Panc1 (cell line): ENCODE measurements at regions not wholly inside any gene's neighbourhood (a gene's known extent, or its start where the extent isn't known, plus 50 kb on each side); places are given as distances from the start of the nearest gene placed in this dataset.

Experiments
- ATAC-seq: fragments of 200-7000 bp; cut with Tn5 transposase; 2 replicates; pipeline ENCODE4 v1.9.1; 2020; ENCODE audit warnings: mild to moderate bottlenecking, moderate library complexity
- BruUV-seq: library from RNA; stranded (reverse); fragments of 400-500 nt; replicated peaks from 2 replicates; lab custom pipeline; 2021; lab: Mats Ljungman, UMichigan
- CTCF ChIA-PET: fragments of 300-600 bp; sonication (Branson Sonifier 250); formaldehyde crosslinking; loops from one replicate; lab custom pipeline; 2022; ENCODE audit warnings: antibody characterized with exemption; lab: Charles Lee
- POLR2A ChIA-PET: fragments of 300-600 bp; sonication (Branson Sonifier 250); formaldehyde crosslinking; loops from one replicate; lab custom pipeline; 2022; ENCODE audit warnings: antibody characterized with exemption; lab: Charles Lee
- DNase-seq: peaks from one replicate; pipeline ENCODE4 v3.0.0-alpha.2; 2010; ENCODE audit warnings: low read depth, low spot score
- H3K27ac ChIP-seq: 2 replicates; pipeline ENCODE4 v1.5.1; 2011; ENCODE audit warnings: mild to moderate bottlenecking, low read length, inconsistent platforms
- H3K27me3 ChIP-seq: fragments of 200-500 bp; sonication (Bioruptor generic); 2 replicates; pipeline ENCODE4 v1.6.0; 2014; ENCODE audit warnings: low read length, inconsistent platforms; ENCODE audit not compliant: control insufficient read depth, insufficient read depth
- H3K36me3 ChIP-seq: fragments of 200-500 bp; sonication (Bioruptor generic); 2 replicates; pipeline ENCODE4 v1.5.1; 2014; ENCODE audit warnings: inconsistent platforms, mild to moderate bottlenecking, low read length, moderate library complexity; ENCODE audit not compliant: control insufficient read depth, insufficient read depth
- H3K4me1 ChIP-seq: 2 replicates; pipeline ENCODE4 v1.5.1; 2011; ENCODE audit warnings: inconsistent platforms, mild to moderate bottlenecking, low read length, moderate library complexity; ENCODE audit not compliant: control insufficient read depth, insufficient read depth
- H3K4me3 ChIP-seq, 2 experiments: 2 replicates each; pipeline ENCODE4 v1.5.1; 2011 to 2012; ENCODE audit warnings: low read depth in 2 of 2, low read length in 2 of 2, mild to moderate bottlenecking in 2 of 2, inconsistent platforms in 1 of 2, moderate library complexity in 1 of 2
- H3K9me3 ChIP-seq: fragments of 200-500 bp; sonication (Bioruptor generic); 2 replicates; pipeline ENCODE4 v1.5.1; 2014; ENCODE audit warnings: low read depth, mild to moderate bottlenecking, inconsistent platforms, low read length, moderate library complexity; ENCODE audit not compliant: control insufficient read depth, insufficient read depth
- CTCF ChIP-seq: fragments of 450-650 bp; IDR thresholded peaks from 2 replicates; pipeline ENCODE4 v1.5.1; 2017; ENCODE audit warnings: mild to moderate bottlenecking
- POLR2AphosphoS5 ChIP-seq: IDR thresholded peaks from 2 replicates; pipeline ENCODE4 v1.6.1; 2012; ENCODE audit warnings: mild to moderate bottlenecking, low read depth, low read length, moderate library complexity
- REST ChIP-seq, 2 experiments: IDR thresholded peaks; 2 replicates each; pipeline ENCODE4 v1.6.1; 2011 to 2012; ENCODE audit warnings: low read depth in 2 of 2, control low read depth in 1 of 2, low read length in 1 of 2, mild to moderate bottlenecking in 1 of 2, moderate library complexity in 1 of 2; ENCODE audit not compliant: insufficient read depth in 1 of 2
- SIN3A ChIP-seq: IDR thresholded peaks from 2 replicates; pipeline ENCODE4 v1.6.1; 2012; ENCODE audit warnings: low read depth, mild to moderate bottlenecking, low read length, moderate library complexity, borderline replicate concordance; ENCODE audit not compliant: insufficient read depth
- TCF7L2 ChIP-seq: IDR thresholded peaks from 2 replicates; pipeline ENCODE4 v1.6.1; 2011; ENCODE audit warnings: mild to moderate bottlenecking, low read depth, low read length, inconsistent platforms
- in situ Hi-C: cut with HindIII; loops from 2 replicates; pipeline ENCODE4 v1.10.0; 2016; ENCODE audit warnings: low sequenced_read_pairs, low pct_unique_long_range_greater_than_20kb
- intact Hi-C: fragments of 100-400 bp; cut with micrococcal nuclease; formaldehyde crosslinking; loops from one replicate; pipeline ENCODE4 v1.10.0; 2022; ENCODE audit not compliant: unreplicated experiment

GRCh38 chr17:77801545-77802332, 156.8 kb upstream of the TNRC6C start:
- Histone ChIP-seq H3K27ac (no peak overlapping the region), H3K27me3 (peaks cover 14% of the 10 kb centered on the region), H3K4me1 (no peaks in the 10 kb centered on the region), H3K4me3 (no peak overlapping the region), H3K9me3 (no peaks in the 10 kb centered on the region), H3K36me3 (no peaks in the 10 kb centered on the region)
- BruUV-seq, result no TSS peak
- ChIA-PET CTCF (no interaction called here), POLR2A (no interaction called here)
- in situ Hi-C loops, result no loop called here
- TF ChIP-seq REST (IDR thresholded peaks at IDR 0.05; ENCODE audit: insufficient read depth in 1 of 2, low read depth in 2 of 2, low read length in 1 of 2) (no peak), SIN3A (no peak)
- intact Hi-C loops, result no loop called here
- DNase-seq, result no peak
- no peak for ATAC-seq

- no peak overlapping the region for H3K27ac ChIP-seq
These were observed 156.2 kb upstream of the TNRC6C start for GRCh38 chr17:77802333-77802615.

More at GRCh38 chr17:77802333-77802615, 156.2 kb upstream of the TNRC6C start:
- Histone ChIP-seq H3K9me3 (no peaks in the 10 kb centered on the region), H3K4me1 (no peaks in the 10 kb centered on the region), H3K36me3 (no peaks in the 10 kb centered on the region), H3K27me3 (peaks cover 14% of the 10 kb centered on the region), H3K4me3 (no peak overlapping the region)
- in situ Hi-C loops, result no loop called here
- POLR2A ChIA-PET, result no interaction called here
- TF ChIP-seq POLR2AphosphoS5, result no peak
- no peak for TF ChIP-seq TCF7L2
- no peak for TF ChIP-seq CTCF
- no peak for TF ChIP-seq SIN3A
- TF ChIP-seq REST (IDR thresholded peaks at IDR 0.05; ENCODE audit: insufficient read depth in 1 of 2, low read depth in 2 of 2, low read length in 1 of 2), result no peak
- BruUV-seq, result no TSS peak
- DNase-seq, result no peak
- CTCF ChIA-PET, result no interaction called here
- intact Hi-C loops, result no loop called here
- ATAC-seq, result no peak
